GM23338 (cell line): ENCODE measurements at regions not wholly inside any gene's neighbourhood (a gene's known extent, or its start where the extent isn't known, plus 50 kb on each side); places are given as distances from the start of the nearest gene placed in this dataset.

ENCODE experiments used
- ATAC-seq: fragments of 200-7000 bp; cut with Tn5 transposase; 3 replicates; pipeline ENCODE4 v1.9.1; 2020
- DNase-seq: peaks from one replicate; pipeline ENCODE4 v3.0.0-alpha.2; 2015; ENCODE audit warnings: low spot score
- H2AFZ ChIP-seq: fragments of 200-600 bp; sonication (generic); 2 replicates; pipeline ENCODE4 v1.8.0; 2016; ENCODE audit warnings: antibody characterized with exemption, mild to moderate bottlenecking, moderate library complexity
- H3F3A ChIP-seq: fragments of 200-600 bp; sonication (generic); replicated peaks from 2 replicates; pipeline ENCODE4 v1.8.0; 2017; ENCODE audit warnings: antibody characterized with exemption, mixed run types, low read depth
- H3K27ac ChIP-seq: fragments of 200-600 bp; sonication (generic); 2 replicates; pipeline ENCODE4 v1.6.1; 2016; ENCODE audit warnings: low read depth
- H3K27me3 ChIP-seq: fragments of 200-600 bp; sonication (generic); 2 replicates; pipeline ENCODE4 v1.8.0; 2016; ENCODE audit warnings: mild to moderate bottlenecking, mixed run types, moderate library complexity; ENCODE audit not compliant: insufficient read depth
- H3K36me3 ChIP-seq: fragments of 200-600 bp; sonication (generic); 2 replicates; pipeline ENCODE4 v1.8.0; 2016; ENCODE audit warnings: mild to moderate bottlenecking; ENCODE audit not compliant: insufficient read depth
- H3K4me1 ChIP-seq: fragments of 200-600 bp; sonication (generic); 2 replicates; pipeline ENCODE4 v1.8.0; 2016; ENCODE audit warnings: mild to moderate bottlenecking, moderate library complexity; ENCODE audit not compliant: insufficient read depth
- H3K4me2 ChIP-seq: fragments of 200-600 bp; sonication (generic); 2 replicates; pipeline ENCODE4 v1.7.1; 2017; ENCODE audit warnings: mixed run types
- H3K4me3 ChIP-seq: fragments of 200-600 bp; sonication (generic); 2 replicates; pipeline ENCODE4 v1.6.1; 2016; ENCODE audit warnings: mixed run types
- H3K79me2 ChIP-seq: fragments of 200-600 bp; sonication (generic); replicated peaks from 2 replicates; pipeline ENCODE4 v1.8.0; 2017; ENCODE audit warnings: mild to moderate bottlenecking; ENCODE audit not compliant: insufficient read depth
- H3K9me2 ChIP-seq: fragments of 200-600 bp; sonication (generic); 2 replicates; pipeline ENCODE4 v1.8.0; 2017; ENCODE audit not compliant: insufficient read depth
- H4K20me1 ChIP-seq: fragments of 200-600 bp; sonication (generic); replicated peaks from 2 replicates; pipeline ENCODE4 v1.8.0; 2017; ENCODE audit warnings: mild to moderate bottlenecking; ENCODE audit not compliant: insufficient read depth
- H3K27ac Mint-ChIP-seq: 2 replicates; pipeline ENCODE4 v1.8.0; 2020; ENCODE audit warnings: inconsistent platforms, mild to moderate bottlenecking, moderate library complexity, mixed read lengths
- H3K27me3 Mint-ChIP-seq: 3 replicates; pipeline ENCODE4 v1.8.0; 2022; ENCODE audit warnings: low read depth, mild to moderate bottlenecking, moderate library complexity, mixed read lengths, inconsistent platforms; ENCODE audit not compliant: insufficient read depth, poor library complexity
- H3K36me3 Mint-ChIP-seq: 3 replicates; pipeline ENCODE4 v1.8.0; 2021; ENCODE audit warnings: low read depth, mild to moderate bottlenecking, inconsistent platforms, moderate library complexity, mixed read lengths
- H3K4me1 Mint-ChIP-seq: 3 replicates; pipeline ENCODE4 v1.8.0; 2020; ENCODE audit warnings: mild to moderate bottlenecking, inconsistent platforms, mixed read lengths
- H3K4me3 Mint-ChIP-seq: 3 replicates; pipeline ENCODE4 v1.8.0; 2021; ENCODE audit warnings: moderate library complexity, mild to moderate bottlenecking, inconsistent platforms, mixed read lengths
- H3K9me3 Mint-ChIP-seq: 3 replicates; pipeline ENCODE4 v1.8.0; 2020; ENCODE audit warnings: moderate library complexity, mild to moderate bottlenecking, inconsistent platforms, mixed read lengths
- CREB1 ChIP-seq: fragments of 250-450 bp; sonication (Bioruptor Pico); IDR thresholded peaks from 2 replicates; pipeline ENCODE4 v1.5.0; 2020; ENCODE audit warnings: low read depth, mild to moderate bottlenecking, moderate library complexity
- EZH2 ChIP-seq: fragments of 200-600 bp; sonication (generic); IDR thresholded peaks from one replicate; pipeline ENCODE4 v1.8.0; 2017; ENCODE audit warnings: antibody characterized with exemption, mild to moderate bottlenecking, low read depth; ENCODE audit not compliant: unreplicated experiment
- EZH2phosphoT487 ChIP-seq: fragments of 200-600 bp; sonication (generic); IDR thresholded peaks from one replicate; pipeline ENCODE4 v1.8.1; 2018; ENCODE audit warnings: antibody characterized with exemption; ENCODE audit not compliant: unreplicated experiment
- JUNB ChIP-seq: IDR thresholded peaks from one replicate; pipeline ENCODE4 v1.6.1; 2016; ENCODE audit warnings: antibody characterized with exemption; ENCODE audit not compliant: unreplicated experiment
- NANOG ChIP-seq: IDR thresholded peaks from 2 replicates; pipeline ENCODE4 v1.6.1; 2016; ENCODE audit warnings: antibody characterized with exemption, borderline replicate concordance
- POLR2AphosphoS5 ChIP-seq: IDR thresholded peaks from 2 replicates; pipeline ENCODE4 v1.6.1; 2016; ENCODE audit warnings: antibody characterized with exemption, low read depth
- STAT1 ChIP-seq: IDR thresholded peaks from one replicate; pipeline ENCODE4 v1.6.1; 2016; ENCODE audit warnings: antibody characterized with exemption; ENCODE audit not compliant: unreplicated experiment
- ZNF114 ChIP-seq: fragments of 250-450 bp; sonication (Bioruptor Pico); IDR thresholded peaks from 2 replicates; pipeline ENCODE4 v1.5.0; 2020; ENCODE audit warnings: mild to moderate bottlenecking, moderate library complexity
- ZNF331 ChIP-seq: fragments of 250-450 bp; sonication (Bioruptor Pico); IDR thresholded peaks from 2 replicates; pipeline ENCODE4 v1.5.0; 2020; ENCODE audit warnings: low read depth, mild to moderate bottlenecking, moderate library complexity
- TF ChIP-seq, protein P1 (sequence below): IDR thresholded peaks from one replicate; pipeline ENCODE4 v1.6.1; 2018; ENCODE audit warnings: antibody characterized with exemption; ENCODE audit not compliant: unreplicated experiment
- TF ChIP-seq, protein P2 (sequence below), 2 experiments: fragments of 200-600 bp in 1 of 2; sonication (generic) in 1 of 2; conservative IDR thresholded peaks; 2 replicates each; pipeline versions ENCODE4 v1.5.1 to v1.6.1; 2016 to 2017; ENCODE audit warnings: antibody characterized with exemption in 2 of 2, low read depth in 2 of 2, mild to moderate bottlenecking in 2 of 2, moderate library complexity in 1 of 2
- TF ChIP-seq, protein P3 (sequence below): fragments of 250-450 bp; sonication (Bioruptor Pico); IDR thresholded peaks from 2 replicates; pipeline ENCODE4 v1.5.0; 2020; ENCODE audit warnings: mild to moderate bottlenecking, moderate library complexity
- TF ChIP-seq, protein P4 (sequence below): IDR thresholded peaks from 2 replicates; pipeline ENCODE4 v1.6.1; 2016; ENCODE audit warnings: antibody characterized with exemption

DNA sequence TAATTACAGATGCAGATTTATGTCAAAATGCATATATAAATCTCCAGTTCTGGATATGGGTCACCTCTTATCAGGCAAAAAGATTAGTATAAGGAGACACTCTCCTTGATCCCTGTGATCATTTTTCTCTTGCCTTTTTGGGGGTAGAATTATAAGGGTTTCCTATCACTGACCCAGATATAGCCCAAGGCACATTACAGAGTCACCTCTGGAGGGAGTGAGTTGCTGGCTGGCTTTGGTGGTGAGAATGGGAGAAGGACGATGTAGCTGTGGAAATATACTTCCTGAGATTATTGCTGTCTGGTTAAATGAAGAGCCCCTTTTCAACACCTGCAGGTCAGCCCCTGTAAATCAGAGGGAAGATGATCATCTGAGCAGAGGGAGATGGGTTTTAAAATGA, 418.7 kb downstream of the MTX2 start:
- Histone ChIP-seq H2AFZ (peak overlapping the region; percentile 90), H3K4me3 (no peak overlapping the region), H3K79me2 (no peaks in the 10 kb centered on the region), H3K9me2 (no peaks in the 10 kb centered on the region), H3K27me3 (no peaks in the 10 kb centered on the region), H3K4me2 (no peak overlapping the region), H3K4me1 (no peaks in the 10 kb centered on the region), H3K27ac (no peak overlapping the region), H4K20me1 (no peaks in the 10 kb centered on the region), H3F3A (no peaks in the 10 kb centered on the region), H3K36me3 (no peaks in the 10 kb centered on the region)
- no peaks in the 10 kb centered on the region for H3K36me3 Mint-ChIP-seq
- ATAC-seq (peak; percentile 40; the same call in 2 of the 3 replicates), DNase-seq (no peak)
- no peak overlapping the region for H3K27ac Mint-ChIP-seq
- H3K4me1 Mint-ChIP-seq = peaks cover 7% of the 10 kb centered on the region; the same call in 2 of the 3 replicates
- no peaks in the 10 kb centered on the region for H3K27me3 Mint-ChIP-seq
- TF ChIP-seq ZNF331 = no peak
- no peak for TF ChIP-seq JUNB
- TF ChIP-seq EZH2phosphoT487 = no peak
- TF ChIP-seq NANOG = no peak
- no peak for TF ChIP-seq POLR2AphosphoS5
- no peak for TF ChIP-seq STAT1
- TF ChIP-seq, protein P1, sequence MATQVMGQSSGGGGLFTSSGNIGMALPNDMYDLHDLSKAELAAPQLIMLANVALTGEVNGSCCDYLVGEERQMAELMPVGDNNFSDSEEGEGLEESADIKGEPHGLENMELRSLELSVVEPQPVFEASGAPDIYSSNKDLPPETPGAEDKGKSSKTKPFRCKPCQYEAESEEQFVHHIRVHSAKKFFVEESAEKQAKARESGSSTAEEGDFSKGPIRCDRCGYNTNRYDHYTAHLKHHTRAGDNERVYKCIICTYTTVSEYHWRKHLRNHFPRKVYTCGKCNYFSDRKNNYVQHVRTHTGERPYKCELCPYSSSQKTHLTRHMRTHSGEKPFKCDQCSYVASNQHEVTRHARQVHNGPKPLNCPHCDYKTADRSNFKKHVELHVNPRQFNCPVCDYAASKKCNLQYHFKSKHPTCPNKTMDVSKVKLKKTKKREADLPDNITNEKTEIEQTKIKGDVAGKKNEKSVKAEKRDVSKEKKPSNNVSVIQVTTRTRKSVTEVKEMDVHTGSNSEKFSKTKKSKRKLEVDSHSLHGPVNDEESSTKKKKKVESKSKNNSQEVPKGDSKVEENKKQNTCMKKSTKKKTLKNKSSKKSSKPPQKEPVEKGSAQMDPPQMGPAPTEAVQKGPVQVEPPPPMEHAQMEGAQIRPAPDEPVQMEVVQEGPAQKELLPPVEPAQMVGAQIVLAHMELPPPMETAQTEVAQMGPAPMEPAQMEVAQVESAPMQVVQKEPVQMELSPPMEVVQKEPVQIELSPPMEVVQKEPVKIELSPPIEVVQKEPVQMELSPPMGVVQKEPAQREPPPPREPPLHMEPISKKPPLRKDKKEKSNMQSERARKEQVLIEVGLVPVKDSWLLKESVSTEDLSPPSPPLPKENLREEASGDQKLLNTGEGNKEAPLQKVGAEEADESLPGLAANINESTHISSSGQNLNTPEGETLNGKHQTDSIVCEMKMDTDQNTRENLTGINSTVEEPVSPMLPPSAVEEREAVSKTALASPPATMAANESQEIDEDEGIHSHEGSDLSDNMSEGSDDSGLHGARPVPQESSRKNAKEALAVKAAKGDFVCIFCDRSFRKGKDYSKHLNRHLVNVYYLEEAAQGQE = no peak
- TF ChIP-seq, protein P2, sequence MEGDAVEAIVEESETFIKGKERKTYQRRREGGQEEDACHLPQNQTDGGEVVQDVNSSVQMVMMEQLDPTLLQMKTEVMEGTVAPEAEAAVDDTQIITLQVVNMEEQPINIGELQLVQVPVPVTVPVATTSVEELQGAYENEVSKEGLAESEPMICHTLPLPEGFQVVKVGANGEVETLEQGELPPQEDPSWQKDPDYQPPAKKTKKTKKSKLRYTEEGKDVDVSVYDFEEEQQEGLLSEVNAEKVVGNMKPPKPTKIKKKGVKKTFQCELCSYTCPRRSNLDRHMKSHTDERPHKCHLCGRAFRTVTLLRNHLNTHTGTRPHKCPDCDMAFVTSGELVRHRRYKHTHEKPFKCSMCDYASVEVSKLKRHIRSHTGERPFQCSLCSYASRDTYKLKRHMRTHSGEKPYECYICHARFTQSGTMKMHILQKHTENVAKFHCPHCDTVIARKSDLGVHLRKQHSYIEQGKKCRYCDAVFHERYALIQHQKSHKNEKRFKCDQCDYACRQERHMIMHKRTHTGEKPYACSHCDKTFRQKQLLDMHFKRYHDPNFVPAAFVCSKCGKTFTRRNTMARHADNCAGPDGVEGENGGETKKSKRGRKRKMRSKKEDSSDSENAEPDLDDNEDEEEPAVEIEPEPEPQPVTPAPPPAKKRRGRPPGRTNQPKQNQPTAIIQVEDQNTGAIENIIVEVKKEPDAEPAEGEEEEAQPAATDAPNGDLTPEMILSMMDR (conservative IDR thresholded peaks at IDR 0.05; ENCODE audit: low read depth in 2 of 2) = no peak
- TF ChIP-seq, protein P3, sequence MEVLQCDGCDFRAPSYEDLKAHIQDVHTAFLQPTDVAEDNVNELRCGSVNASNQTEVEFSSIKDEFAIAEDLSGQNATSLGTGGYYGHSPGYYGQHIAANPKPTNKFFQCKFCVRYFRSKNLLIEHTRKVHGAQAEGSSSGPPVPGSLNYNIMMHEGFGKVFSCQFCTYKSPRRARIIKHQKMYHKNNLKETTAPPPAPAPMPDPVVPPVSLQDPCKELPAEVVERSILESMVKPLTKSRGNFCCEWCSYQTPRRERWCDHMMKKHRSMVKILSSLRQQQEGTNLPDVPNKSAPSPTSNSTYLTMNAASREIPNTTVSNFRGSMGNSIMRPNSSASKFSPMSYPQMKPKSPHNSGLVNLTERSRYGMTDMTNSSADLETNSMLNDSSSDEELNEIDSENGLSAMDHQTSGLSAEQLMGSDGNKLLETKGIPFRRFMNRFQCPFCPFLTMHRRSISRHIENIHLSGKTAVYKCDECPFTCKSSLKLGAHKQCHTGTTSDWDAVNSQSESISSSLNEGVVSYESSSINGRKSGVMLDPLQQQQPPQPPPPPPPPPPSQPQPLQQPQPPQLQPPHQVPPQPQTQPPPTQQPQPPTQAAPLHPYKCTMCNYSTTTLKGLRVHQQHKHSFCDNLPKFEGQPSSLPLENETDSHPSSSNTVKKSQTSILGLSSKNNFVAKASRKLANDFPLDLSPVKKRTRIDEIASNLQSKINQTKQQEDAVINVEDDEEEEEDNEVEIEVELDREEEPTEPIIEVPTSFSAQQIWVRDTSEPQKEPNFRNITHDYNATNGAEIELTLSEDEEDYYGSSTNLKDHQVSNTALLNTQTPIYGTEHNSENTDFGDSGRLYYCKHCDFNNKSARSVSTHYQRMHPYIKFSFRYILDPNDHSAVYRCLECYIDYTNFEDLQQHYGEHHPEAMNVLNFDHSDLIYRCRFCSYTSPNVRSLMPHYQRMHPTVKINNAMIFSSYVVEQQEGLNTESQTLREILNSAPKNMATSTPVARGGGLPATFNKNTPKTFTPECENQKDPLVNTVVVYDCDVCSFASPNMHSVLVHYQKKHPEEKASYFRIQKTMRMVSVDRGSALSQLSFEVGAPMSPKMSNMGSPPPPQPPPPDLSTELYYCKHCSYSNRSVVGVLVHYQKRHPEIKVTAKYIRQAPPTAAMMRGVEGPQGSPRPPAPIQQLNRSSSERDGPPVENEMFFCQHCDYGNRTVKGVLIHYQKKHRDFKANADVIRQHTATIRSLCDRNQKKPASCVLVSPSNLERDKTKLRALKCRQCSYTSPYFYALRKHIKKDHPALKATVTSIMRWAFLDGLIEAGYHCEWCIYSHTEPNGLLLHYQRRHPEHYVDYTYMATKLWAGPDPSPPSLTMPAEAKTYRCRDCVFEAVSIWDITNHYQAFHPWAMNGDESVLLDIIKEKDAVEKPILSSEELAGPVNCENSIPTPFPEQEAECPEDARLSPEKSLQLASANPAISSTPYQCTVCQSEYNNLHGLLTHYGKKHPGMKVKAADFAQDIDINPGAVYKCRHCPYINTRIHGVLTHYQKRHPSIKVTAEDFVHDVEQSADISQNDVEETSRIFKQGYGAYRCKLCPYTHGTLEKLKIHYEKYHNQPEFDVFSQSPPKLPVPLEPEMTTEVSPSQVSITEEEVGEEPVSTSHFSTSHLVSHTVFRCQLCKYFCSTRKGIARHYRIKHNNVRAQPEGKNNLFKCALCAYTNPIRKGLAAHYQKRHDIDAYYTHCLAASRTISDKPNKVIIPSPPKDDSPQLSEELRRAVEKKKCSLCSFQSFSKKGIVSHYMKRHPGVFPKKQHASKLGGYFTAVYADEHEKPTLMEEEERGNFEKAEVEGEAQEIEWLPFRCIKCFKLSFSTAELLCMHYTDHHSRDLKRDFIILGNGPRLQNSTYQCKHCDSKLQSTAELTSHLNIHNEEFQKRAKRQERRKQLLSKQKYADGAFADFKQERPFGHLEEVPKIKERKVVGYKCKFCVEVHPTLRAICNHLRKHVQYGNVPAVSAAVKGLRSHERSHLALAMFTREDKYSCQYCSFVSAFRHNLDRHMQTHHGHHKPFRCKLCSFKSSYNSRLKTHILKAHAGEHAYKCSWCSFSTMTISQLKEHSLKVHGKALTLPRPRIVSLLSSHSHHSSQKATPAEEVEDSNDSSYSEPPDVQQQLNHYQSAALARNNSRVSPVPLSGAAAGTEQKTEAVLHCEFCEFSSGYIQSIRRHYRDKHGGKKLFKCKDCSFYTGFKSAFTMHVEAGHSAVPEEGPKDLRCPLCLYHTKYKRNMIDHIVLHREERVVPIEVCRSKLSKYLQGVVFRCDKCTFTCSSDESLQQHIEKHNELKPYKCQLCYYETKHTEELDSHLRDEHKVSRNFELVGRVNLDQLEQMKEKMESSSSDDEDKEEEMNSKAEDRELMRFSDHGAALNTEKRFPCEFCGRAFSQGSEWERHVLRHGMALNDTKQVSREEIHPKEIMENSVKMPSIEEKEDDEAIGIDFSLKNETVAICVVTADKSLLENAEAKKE (CRISPR knock-in tag) = no peak
- no peak for TF ChIP-seq CREB1
- no peak for TF ChIP-seq EZH2
- TF ChIP-seq, protein P4, sequence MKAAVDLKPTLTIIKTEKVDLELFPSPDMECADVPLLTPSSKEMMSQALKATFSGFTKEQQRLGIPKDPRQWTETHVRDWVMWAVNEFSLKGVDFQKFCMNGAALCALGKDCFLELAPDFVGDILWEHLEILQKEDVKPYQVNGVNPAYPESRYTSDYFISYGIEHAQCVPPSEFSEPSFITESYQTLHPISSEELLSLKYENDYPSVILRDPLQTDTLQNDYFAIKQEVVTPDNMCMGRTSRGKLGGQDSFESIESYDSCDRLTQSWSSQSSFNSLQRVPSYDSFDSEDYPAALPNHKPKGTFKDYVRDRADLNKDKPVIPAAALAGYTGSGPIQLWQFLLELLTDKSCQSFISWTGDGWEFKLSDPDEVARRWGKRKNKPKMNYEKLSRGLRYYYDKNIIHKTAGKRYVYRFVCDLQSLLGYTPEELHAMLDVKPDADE = no peak
- TF ChIP-seq ZNF114 (CRISPR knock-in tag) = no peak
- no peak overlapping the region for H3K4me3 Mint-ChIP-seq
- H3K9me3 Mint-ChIP-seq = no peaks in the 10 kb centered on the region
